Activated naive CD4-positive, alpha-beta T cell treated with anti-CD3 and anti-CD28 coated beads, Interleukin-2, amount 50 U/mL, for 72 hours (primary cell): ENCODE measurements at regions not wholly inside any gene's neighbourhood (a gene's known extent, or its start where the extent isn't known, plus 50 kb on each side); places are given as distances from the start of the nearest gene placed in this dataset.
"Not testable (repeated sequence)": the region's sequence is repeated elsewhere in the genome, so short reads cannot be mapped to it uniquely, and the experiment has no call there.

ENCODE experiments used
- ATAC-seq, 2 donors: fragments of 150-1000 bp; cut with Tn5 transposase; 2 replicates each; pipeline ENCODE4 v1.10.0; 2021; ENCODE audit warnings: mild to moderate bottlenecking in 2 of 2, moderate library complexity in 2 of 2
- DNase-seq, 2 donors: peaks; one replicate each; pipeline ENCODE4 v3.0.0; 2021 to 2022; ENCODE audit warnings: low spot score in 2 of 2
- H3K27ac Mint-ChIP-seq, 2 donors: one replicate each; pipeline ENCODE4 v1.8.0; 2022; ENCODE audit warnings: mild to moderate bottlenecking in 2 of 2, mixed read lengths in 2 of 2
- H3K36me3 Mint-ChIP-seq, 2 donors: one replicate each; pipeline ENCODE4 v1.8.0; 2022; ENCODE audit warnings: mixed read lengths in 2 of 2
- H3K9me3 Mint-ChIP-seq, 2 donors: one replicate each; pipeline ENCODE4 v1.8.0; 2022; ENCODE audit warnings: mixed read lengths in 2 of 2

DNA sequence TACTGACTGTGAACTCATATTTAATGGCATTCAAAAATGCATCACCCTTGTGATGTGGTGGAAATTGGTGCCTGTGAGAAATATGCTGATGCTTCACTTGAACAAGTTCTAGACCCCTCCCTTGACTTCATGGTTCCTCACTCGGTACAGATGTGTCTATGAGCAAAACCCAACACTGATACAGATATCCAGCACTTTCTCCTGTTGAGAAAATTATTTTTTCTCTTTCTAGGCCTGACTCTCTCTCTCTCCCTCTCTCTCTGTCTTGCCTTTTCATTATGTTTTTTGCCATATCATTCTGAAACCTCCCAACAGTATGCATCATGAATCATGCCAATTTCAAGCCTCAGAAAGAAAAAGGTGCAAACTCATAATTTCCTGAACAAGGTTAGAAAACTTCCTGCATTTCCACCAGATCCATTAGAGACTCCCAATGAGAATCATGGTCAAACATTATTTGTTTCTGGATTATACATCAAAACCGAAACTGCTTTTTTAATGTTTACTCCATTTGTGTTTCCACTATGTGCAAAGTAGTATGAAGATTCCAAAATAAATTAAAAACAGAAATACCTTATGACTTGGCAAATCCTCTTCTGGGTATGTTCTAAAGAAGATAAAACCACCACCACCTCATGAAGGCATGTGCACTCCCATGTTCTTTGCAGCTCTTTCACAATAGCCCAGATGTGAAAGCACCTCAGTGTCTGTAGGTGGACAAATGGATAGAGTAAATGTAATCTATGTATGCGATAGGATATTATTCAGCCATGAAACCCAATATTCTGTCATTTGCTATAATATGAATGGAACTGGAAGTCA lies 543.6 kb downstream of the TMEM121 start:
- H3K36me3 Mint-ChIP-seq = peaks cover 0 to 9% of the 10 kb centered on the region in 2 donors
- ATAC-seq = peak; percentile 82 to 85
- no peak for DNase-seq
- peak overlapping the region; percentile 55 to 60 for H3K27ac Mint-ChIP-seq
- peaks cover 0 to 4% of the 10 kb centered on the region in 2 donors for H3K9me3 Mint-ChIP-seq

DNA sequence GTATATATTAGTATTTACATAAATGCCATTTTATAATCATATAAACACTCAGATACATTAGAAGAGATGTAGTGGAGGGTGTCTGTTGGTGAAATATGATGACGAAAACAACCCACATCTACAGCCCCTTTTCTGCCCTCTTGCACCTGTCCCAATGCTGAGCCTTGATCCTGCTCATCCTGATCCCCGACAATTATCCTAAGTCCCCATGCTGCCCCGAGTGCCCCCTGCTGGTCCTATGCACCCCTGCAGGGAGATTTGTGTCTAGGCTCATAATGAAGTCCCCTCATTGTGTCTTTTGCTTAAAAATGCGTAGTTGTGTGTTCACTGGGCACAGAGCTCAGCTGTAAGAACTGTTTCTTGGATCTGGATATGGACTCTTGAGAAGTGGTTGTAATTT lies 554.5 kb downstream of the TMEM121 start:
- DNase-seq (no peak), ATAC-seq (no peak)
- no peaks in the 10 kb centered on the region for H3K9me3 Mint-ChIP-seq
- H3K36me3 Mint-ChIP-seq = no peaks in the 10 kb centered on the region
- H3K27ac Mint-ChIP-seq = no peak overlapping the region

DNA sequence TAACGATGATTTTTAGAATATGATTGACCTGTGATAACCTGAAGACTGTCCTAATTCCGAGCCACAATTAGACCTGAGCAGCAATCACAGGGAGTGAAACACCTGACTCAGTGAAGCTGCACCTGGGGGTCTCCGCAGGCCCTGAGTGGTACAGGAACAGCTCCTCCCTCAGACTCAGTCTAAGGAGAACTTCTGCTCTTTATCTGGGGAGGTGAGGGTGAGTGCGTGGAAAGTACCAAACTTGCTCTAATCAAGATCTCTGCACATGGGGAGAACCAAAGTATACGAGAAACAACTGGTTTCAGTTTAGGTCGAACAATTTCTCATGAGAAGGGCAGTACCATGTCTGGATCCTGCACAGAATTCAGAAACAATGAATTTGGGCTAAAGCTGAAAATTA lies 555.3 kb downstream of the TMEM121 start:
- not testable (repeated sequence) for H3K27ac Mint-ChIP-seq, H3K36me3 Mint-ChIP-seq, DNase-seq, ATAC-seq, H3K9me3 Mint-ChIP-seq

DNA sequence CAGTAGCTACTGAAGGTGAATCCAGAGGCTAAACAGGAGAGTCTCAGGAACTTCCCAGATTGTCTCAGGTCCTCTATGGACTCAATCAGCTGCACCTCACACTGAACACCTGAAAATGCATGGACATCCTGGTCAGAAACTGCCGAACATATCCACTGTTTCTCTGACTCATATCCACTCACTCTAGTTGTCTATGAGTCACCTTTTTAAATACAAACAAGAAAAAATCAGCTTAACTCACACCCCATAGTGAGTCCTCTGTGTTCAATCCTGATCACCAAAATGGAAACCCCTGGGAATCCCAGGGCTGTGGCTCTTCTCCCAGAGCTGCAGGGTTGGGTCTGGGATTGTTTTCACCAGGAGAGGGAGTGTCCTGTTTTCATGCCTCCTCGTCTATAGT lies 556.7 kb downstream of the TMEM121 start:
- DNase-seq (no peak), ATAC-seq (no peak)
- H3K9me3 Mint-ChIP-seq = no peaks in the 10 kb centered on the region
- H3K27ac Mint-ChIP-seq = no peak overlapping the region
- no peaks in the 10 kb centered on the region for H3K36me3 Mint-ChIP-seq

DNA sequence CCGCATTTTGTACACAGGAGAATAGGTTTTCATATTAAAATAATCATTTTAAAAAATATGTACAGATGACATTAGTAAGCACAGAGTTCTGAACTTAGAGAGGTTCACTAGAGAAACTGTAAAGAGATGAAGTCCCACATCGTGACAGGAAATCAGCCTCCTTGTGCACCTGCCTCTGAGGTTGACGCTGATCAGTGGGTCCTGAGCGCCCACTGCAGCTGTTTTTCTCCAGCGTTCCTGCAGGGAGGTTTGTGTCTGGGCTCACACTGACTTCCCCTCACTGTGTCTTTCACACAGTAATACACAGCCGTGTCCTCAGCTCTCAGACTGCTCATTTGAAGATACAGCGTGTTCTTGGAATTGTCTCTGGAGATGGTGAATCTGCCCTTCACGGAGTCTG lies 561.5 kb downstream of the TMEM121 start:
- Mint-ChIP-seq H3K27ac (no peak overlapping the region), H3K9me3 (no peaks in the 10 kb centered on the region), H3K36me3 (no peaks in the 10 kb centered on the region)
- ATAC-seq (no peak), DNase-seq (no peak)

DNA sequence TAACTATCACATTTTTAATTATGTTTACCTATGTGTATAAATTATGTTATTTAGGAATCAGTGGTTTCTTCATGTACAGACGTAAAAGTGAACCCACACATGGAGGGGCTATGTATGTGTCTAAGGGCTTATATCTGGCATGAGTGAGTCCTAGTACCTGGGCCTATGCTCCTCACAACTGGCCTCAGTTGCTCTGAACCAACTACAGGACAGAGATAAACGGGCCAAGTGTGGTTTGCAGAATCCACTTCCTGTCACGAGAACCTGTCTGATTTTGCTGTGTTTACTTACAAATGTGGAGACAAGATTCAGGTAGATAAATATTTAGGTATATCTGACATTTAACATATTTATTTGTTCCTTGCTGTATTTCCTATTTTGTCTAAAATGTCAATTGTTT lies 562.5 kb downstream of the TMEM121 start:
- not testable (repeated sequence) for H3K27ac Mint-ChIP-seq, H3K9me3 Mint-ChIP-seq, DNase-seq, ATAC-seq, H3K36me3 Mint-ChIP-seq

DNA sequence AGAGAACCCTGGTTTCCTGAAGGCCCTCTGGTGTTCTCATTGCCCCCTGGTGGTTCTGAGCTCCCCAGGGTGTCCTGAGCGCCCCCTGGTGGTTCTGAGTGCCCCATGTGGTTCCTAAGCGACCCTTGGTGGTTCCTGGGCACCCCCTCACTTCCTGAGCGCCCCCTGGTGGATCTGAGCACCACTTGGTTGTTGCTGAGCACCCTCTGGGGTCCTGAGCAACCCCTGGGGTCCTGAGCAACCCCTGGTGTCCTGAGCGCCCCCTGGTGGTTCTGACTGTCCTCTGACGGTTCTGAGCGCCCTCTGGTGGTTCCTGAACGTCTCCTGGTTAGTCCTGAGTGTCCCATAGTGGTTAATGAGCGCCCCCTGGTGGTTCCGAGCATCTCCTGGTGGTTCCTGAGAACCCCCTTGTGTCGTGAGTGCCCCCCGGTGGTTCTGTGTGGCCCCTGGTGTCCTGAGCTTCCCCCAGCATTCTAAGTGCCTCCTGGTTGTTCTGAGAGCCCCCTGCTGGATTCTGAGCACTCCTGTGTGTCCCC lies 568.3 kb downstream of the TMEM121 start:
- DNase-seq (no peak), ATAC-seq (no peak)
- H3K36me3 Mint-ChIP-seq = no peaks in the 10 kb centered on the region
- no peaks in the 10 kb centered on the region for H3K9me3 Mint-ChIP-seq
- no peak overlapping the region for H3K27ac Mint-ChIP-seq

DNA sequence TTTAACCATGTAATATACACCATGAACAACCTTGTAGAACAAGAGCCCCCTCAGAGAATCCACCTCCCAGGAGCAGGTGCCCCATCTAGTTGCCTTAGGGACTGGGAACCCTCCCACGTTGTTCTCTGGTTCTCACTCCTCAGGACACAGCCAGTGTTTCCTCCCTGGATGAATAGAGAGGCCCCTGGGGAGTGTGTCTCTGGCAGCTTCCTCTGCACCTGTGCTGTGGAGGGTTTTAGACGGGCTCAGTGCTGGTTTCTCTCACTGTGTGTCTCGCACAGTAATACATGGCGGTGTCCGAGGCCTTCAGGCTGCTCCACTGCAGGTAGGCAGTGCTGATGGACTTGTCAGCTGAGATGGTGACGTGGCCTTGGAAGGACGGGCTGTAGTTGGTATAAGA lies 581.3 kb downstream of the TMEM121 start:
- Mint-ChIP-seq H3K36me3 (no peaks in the 10 kb centered on the region), H3K9me3 (no peaks in the 10 kb centered on the region), H3K27ac (no peak overlapping the region)
- ATAC-seq (no peak), DNase-seq (no peak)

DNA sequence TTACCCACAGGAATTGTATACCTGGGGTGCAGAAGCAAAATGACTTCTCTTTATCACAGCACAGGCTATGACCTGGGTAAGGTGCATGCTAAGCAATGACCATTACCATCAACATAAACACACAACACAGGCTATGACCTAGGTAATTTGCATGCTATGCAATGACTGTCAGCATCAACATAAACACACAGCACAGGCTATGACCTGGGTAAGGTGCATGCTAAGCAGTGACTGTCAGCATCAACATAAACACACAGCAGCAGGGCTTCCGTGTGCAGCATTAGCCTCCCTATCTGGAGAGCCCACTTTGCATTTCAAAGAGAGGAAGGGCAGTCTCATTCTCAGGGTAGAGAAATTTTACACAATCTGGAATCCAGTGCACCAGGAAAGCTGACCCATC lies 583.0 kb downstream of the TMEM121 start:
- Mint-ChIP-seq H3K36me3 (no peaks in the 10 kb centered on the region), H3K27ac (no peak overlapping the region), H3K9me3 (no peaks in the 10 kb centered on the region)
- no peak for ATAC-seq
- DNase-seq = no peak

DNA sequence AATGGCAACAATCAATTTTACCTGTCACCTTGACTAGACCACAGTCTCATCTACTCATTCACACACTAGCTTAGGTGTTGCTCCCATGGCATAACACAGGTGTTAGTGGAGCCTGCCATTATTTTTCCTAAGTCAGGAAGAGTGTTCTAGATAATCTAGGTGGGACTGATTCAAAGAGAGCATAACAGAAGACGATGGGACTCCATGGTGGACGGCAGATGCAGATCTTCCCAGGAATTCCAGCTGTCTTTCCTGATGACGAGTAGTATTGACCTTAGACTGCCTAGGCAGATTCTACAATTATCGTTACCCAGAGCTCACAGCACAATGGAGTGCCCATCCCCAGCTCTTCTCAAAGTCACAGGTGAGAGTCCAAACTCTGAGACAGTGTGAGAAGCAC lies 589.0 kb downstream of the TMEM121 start:
- ATAC-seq (no peak), DNase-seq (no peak)
- Mint-ChIP-seq H3K36me3 (no peaks in the 10 kb centered on the region), H3K27ac (no peak overlapping the region), H3K9me3 (no peaks in the 10 kb centered on the region)

DNA sequence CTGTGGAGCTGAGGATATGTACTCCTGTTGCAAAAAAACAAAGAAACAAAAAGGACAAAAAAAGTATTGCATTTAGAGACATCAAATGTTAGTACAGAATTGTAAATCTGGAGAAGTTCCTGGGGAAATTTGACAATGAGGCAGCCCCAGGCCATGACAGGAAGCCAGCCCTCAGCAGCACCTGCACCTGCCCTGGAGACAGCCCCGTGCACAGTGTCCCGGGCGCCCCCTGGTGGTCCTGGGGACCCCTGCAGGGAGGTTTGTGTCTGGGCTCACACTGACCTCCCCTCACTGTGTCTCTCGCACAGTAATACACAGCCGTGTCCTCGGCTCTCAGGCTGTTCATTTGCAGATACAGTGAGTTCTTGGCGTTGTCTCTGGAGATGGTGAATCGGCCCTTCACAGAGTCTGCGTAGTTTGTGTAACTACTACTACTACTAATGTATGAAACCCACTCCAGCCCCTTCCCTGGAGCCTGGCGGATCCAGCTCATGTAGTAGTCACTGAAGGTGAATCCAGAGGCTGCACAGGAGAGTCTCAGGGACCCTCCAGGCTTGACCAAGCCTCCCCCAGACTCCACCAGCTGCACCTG lies 590.1 kb downstream of the TMEM121 start:
- ATAC-seq (peak; percentile 44 to 60), DNase-seq (peak in 1 of 2 donors; percentile 65)
- H3K27ac Mint-ChIP-seq, H3K9me3 Mint-ChIP-seq, H3K36me3 Mint-ChIP-seq: not testable (repeated sequence)

DNA sequence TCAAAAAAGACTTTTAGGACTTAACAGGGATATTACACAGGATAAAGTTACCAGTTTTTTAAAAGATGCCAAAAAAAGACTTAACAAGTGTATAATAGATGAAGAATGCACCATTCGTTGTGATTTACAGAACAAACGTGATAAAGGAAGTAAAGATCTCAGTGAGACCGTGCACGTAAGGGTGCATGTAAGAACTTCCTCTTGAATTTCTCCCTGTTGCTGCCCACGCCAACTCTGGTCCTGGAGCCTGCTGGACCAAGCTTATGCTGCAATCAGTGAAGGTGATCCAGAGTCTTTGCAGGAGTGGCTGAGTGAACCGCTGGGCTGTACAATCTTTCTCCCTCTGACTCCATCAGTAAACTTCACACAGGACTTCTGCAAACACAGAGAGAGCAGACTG lies 593.7 kb downstream of the TMEM121 start:
- Mint-ChIP-seq H3K36me3 (no peaks in the 10 kb centered on the region), H3K27ac (peak overlapping the region; percentile 33 to 84), H3K9me3 (no peaks in the 10 kb centered on the region)
- peak; percentile 30 to 33 for ATAC-seq
- DNase-seq = no peak

DNA sequence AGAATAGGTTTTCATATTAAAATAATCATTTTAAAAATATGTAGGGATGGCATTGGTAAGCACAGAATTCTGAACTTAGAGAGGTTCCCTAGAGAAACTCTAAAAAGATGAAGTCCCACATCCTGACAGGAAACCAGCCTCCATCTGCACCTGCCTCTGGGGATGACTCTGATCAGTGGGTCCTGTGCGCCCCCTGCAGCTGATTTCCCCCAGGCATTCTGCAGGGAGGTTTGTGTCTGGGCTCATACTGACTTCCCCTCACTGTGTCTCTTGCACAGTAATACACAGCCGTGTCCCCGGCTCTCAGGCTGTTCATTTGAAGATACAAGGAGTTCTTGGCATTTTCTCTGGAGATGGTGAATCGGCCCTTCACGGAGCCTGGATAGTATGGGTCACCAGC lies 602.9 kb downstream of the TMEM121 start:
- no peaks in the 10 kb centered on the region for H3K36me3 Mint-ChIP-seq
- no peak overlapping the region for H3K27ac Mint-ChIP-seq
- no peaks in the 10 kb centered on the region for H3K9me3 Mint-ChIP-seq
- peak in 1 of 2 donors; percentile 47 for DNase-seq
- ATAC-seq = no peak

DNA sequence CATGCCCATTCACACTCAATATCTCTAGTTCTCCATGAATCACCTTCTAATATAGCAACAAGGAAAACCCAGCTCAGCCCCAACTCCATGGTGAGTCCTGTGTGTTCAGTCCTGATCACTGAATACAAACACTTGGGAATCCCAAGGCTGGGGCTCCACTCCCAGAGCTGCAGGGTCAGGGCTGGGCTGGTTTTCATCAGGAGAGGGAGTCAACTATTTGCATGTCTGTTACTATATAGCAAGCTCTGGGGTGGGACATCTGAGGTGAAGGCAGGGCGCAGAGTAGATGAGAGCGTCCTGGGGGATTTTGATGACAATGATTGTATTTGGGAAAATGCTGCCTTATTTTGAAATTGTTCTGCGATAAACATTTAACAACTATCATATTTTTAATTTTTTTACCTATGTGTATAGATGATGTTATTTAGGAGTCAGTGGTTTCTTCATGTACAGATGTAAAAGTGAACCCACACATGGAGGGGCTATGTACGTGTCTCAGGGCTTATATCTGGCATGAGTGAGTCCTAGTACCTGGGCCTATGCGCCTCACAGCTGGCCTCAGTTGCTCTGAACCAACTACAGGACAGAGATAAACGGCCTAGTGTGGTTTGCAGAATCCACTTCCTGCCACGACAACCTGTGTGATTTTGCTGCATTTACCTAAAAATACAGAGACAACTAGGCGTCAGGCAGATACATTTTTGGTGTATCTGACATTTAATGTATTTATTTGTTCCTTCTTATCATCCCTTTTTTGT lies 603.7 kb downstream of the TMEM121 start:
- not testable (repeated sequence) for ATAC-seq, H3K9me3 Mint-ChIP-seq, H3K27ac Mint-ChIP-seq, H3K36me3 Mint-ChIP-seq, DNase-seq

DNA sequence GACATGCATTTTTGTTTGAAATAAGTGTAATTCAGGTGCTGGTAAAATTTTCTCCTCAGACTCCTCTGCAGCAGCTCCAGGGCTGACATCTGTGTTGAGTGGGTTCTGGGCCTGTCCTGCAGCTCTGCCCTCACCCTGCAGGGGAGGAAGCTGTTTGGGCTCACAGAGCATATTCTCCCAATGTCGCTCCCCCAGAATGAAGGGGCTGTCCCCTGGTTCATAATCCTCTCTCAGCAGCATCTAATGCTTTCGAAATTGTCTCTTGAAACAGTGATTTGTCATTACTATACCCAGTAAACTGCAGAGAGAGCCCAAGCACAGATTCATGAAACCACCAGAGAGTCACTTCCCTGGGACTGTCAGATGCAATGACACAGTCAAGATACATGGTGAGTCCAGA lies 606.7 kb downstream of the TMEM121 start:
- not testable (repeated sequence) for H3K9me3 Mint-ChIP-seq, H3K36me3 Mint-ChIP-seq, H3K27ac Mint-ChIP-seq
- DNase-seq (peak in 1 of 2 donors; percentile 53), ATAC-seq (peak; percentile 46 to 83)

DNA sequence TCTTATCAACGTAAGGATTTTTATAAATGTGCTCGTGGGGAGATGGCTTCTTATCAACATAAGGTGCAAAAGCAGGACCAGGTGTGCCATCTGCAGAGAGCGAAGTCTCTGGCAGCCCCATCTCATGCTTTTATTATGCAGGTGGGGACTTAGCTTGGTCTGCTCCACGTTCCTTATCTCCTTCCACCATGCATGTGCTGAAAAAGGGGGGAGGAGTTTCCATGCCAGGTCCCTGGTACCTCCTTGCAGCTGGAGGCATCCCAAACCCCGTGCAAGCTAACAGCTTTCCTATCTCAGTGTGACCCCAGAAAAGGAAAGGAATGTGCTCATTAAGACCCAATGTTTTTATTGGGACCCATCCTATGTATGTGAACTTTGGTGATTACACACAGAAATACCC lies 608.5 kb downstream of the TMEM121 start:
- Mint-ChIP-seq H3K36me3 (no peaks in the 10 kb centered on the region), H3K9me3 (no peaks in the 10 kb centered on the region), H3K27ac (no peak overlapping the region)
- ATAC-seq (no peak), DNase-seq (no peak)
